Nephron progenitor cell (in vitro differentiated cells): ENCODE measurements at regions not wholly inside any gene's neighbourhood (a gene's known extent, or its start where the extent isn't known, plus 50 kb on each side); places are given as distances from the start of the nearest gene placed in this dataset.

ENCODE experiments used
- DNase-seq: peaks from one replicate; pipeline ENCODE4 v3.0.0; 2021
- H3K27ac Mint-ChIP-seq: 2 replicates; pipeline ENCODE4 v1.8.0; 2021; ENCODE audit warnings: mild to moderate bottlenecking, moderate library complexity, mixed read lengths
- H3K27me3 Mint-ChIP-seq: 2 replicates; pipeline ENCODE4 v1.8.0; 2021; ENCODE audit warnings: mild to moderate bottlenecking, low read depth, mixed read lengths; ENCODE audit not compliant: poor library complexity
- H3K36me3 Mint-ChIP-seq: 2 replicates; pipeline ENCODE4 v1.8.0; 2021; ENCODE audit warnings: low read depth, mixed read lengths
- H3K4me1 Mint-ChIP-seq: 2 replicates; pipeline ENCODE4 v1.8.0; 2021; ENCODE audit warnings: mixed read lengths
- H3K4me3 Mint-ChIP-seq: 2 replicates; pipeline ENCODE4 v1.8.0; 2021; ENCODE audit warnings: mild to moderate bottlenecking, moderate library complexity, mixed read lengths
- H3K9me3 Mint-ChIP-seq: 2 replicates; pipeline ENCODE4 v1.8.0; 2021; ENCODE audit warnings: mild to moderate bottlenecking, moderate library complexity, mixed read lengths
- CTCF ChIP-seq: fragments of 200-600 bp; sonication (generic); IDR thresholded peaks from 2 replicates; pipeline ENCODE4 v1.5.0; 2021; ENCODE audit warnings: antibody characterized with exemption

DNA sequence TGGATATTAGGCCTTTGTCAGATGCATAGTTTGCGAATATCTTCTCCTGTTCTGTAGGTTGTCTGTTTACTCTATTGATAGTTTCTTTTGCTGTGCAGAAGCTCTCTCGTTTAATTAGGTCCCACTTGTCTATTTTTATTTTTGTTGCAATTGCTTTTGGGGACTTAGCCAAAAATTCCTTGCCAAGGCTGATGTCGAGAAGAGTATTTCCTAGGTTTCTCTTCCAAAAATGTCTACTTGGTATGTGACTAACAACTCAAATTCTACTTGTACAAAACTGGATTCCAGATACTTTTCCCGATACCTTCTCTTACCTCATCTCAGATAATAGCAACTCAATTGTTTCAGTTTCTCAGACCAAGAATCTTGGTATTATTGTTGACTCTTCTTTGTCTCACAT lies 142.4 kb upstream of the GLRA2 start:
- H3K4me1 Mint-ChIP-seq: peaks cover 9% of the 10 kb centered on the region
- no peak for DNase-seq

GRCh38 chrX:14380044-14380443 lies 149.3 kb upstream of the GLRA2 start:
- Mint-ChIP-seq H3K4me1 (no peaks in the 10 kb centered on the region), H3K27me3 (no peaks in the 10 kb centered on the region), H3K4me3 (no peak overlapping the region), H3K36me3 (no peaks in the 10 kb centered on the region), H3K27ac (no peak overlapping the region), H3K9me3 (peaks cover 25% of the 10 kb centered on the region)
- no peak for TF ChIP-seq CTCF
- DNase-seq: no peak

More for the DNA sequence above, 142.4 kb upstream of the GLRA2 start:
- Mint-ChIP-seq H3K27ac (no peak overlapping the region), H3K36me3 (no peaks in the 10 kb centered on the region), H3K9me3 (peaks cover 21% of the 10 kb centered on the region), H3K27me3 (peaks cover 6% of the 10 kb centered on the region), H3K4me3 (no peak overlapping the region)
- no peak for TF ChIP-seq CTCF

DNA sequence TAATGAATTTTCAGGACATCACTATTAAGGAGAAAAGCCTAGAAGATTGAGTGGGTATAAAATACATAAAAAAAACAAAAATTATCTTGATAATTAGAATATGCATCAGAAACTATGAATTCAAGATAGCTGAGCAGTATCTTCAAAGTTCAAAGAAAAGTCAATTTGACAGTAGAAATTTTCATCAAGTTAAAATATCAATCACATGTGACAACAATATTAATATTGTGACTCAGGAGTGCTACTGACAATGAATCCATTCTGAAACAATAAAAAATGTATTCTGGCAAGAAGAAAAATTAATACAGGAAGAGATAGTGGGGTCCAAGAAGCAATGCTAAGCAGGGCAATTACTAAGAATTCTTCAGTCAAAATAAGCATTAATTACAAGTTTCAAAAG lies 151.9 kb upstream of the GLRA2 start:
- Mint-ChIP-seq H3K4me1 (no peaks in the 10 kb centered on the region), H3K36me3 (no peaks in the 10 kb centered on the region), H3K27ac (no peak overlapping the region), H3K9me3 (peaks cover 43% of the 10 kb centered on the region), H3K4me3 (no peak overlapping the region), H3K27me3 (no peaks in the 10 kb centered on the region)
- DNase-seq: no peak
- no peak for TF ChIP-seq CTCF

DNA sequence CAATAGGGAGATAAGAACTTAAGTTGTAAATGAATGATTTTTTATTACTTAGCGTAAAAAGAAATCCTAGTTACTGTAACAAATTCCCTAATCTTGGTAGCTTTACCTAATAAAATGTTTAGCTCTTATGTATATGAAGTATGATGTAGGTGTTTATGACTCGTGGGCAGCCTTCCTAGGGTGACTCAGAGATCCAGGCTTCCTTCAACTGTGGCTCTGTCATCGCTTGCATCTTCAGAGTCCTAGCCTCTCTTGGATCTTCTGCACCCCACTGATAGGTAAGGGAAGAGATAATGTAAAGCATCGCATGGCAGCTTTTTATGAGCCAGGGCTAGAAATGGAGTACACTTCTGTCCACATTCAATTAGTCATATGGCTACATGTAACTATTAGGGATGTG lies 165.6 kb upstream of the GLRA2 start:
- TF ChIP-seq CTCF: no peak
- H3K4me1 Mint-ChIP-seq: peaks cover 9% of the 10 kb centered on the region
- no peaks in the 10 kb centered on the region for H3K27me3 Mint-ChIP-seq
- no peak for DNase-seq
- H3K36me3 Mint-ChIP-seq: no peaks in the 10 kb centered on the region
- peaks cover 14% of the 10 kb centered on the region for H3K9me3 Mint-ChIP-seq
- H3K27ac Mint-ChIP-seq: no peak overlapping the region
- H3K4me3 Mint-ChIP-seq: no peak overlapping the region

DNA sequence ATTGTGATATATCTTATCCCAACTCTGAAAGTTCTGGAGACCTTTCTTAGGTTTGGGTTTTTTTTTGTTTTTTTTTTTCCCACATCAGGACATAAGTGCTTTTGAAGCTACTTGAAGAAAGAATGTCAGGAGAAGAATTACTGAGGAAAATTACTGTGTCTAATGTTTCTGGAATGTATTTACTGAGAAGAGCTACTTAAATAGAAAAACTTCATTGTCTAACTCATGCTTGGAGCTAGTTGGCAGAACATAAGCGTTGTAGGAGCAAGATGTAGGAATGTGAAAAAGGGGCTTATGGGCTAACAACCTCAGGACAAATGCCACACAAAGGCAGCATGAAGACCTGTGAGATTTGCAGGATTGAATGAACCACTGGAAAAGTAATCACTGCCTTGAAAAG lies 166.6 kb upstream of the GLRA2 start:
- no peak for TF ChIP-seq CTCF
- Mint-ChIP-seq H3K4me3 (no peak overlapping the region), H3K27ac (no peak overlapping the region), H3K27me3 (no peaks in the 10 kb centered on the region), H3K36me3 (no peaks in the 10 kb centered on the region), H3K9me3 (peaks cover 15% of the 10 kb centered on the region), H3K4me1 (peaks cover 9% of the 10 kb centered on the region)
- DNase-seq: no peak

GRCh38 chrX:14361435-14361834 lies 167.9 kb upstream of the GLRA2 start:
- H3K27me3 Mint-ChIP-seq: no peaks in the 10 kb centered on the region
- H3K4me1 Mint-ChIP-seq: peaks cover 9% of the 10 kb centered on the region
- H3K9me3 Mint-ChIP-seq: peaks cover 19% of the 10 kb centered on the region
- H3K36me3 Mint-ChIP-seq: no peaks in the 10 kb centered on the region
- H3K27ac Mint-ChIP-seq: no peak overlapping the region
- DNase-seq: no peak
- H3K4me3 Mint-ChIP-seq: no peak overlapping the region
- TF ChIP-seq CTCF: no peak
